ENCODE measurements at regions not wholly inside any gene's neighbourhood (a gene's known extent, or its start where the extent isn't known, plus 50 kb on each side); places are given as distances from the start of the nearest gene placed in this dataset.

DNA sequence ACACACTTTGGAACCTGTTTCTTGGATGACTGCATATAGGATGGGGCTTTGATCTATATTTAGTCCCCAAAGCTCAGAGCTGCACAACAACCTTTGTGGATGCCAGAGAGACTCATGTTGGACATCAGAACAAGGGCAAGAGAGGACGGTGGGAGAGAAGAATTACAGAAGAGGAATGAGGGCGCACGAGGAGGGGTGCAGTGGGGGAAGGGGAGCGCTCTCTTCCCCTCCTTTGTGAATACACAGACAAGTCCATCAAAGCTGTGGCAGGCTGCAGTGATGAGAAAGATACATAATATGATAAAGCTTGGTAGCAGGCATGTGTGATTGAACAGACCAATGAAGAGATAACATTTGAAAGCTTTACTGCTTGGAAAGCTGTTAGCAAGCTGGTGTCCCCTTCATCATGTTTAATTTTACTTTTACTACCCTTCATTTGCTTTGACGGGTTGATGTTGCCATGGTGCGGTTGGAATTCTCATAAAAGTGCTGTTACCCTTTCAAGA is 857.8 kb downstream of the KCNMA1 start:
- 61 to 63% methylated on average over 6 of the region's 6 CpGs for WGBS, 2 donors
- H3K27ac ChIP-seq, result no peak overlapping the region
- no peaks in the 10 kb centered on the region for H3K27me3 ChIP-seq
- TF ChIP-seq POLR2A (IDR thresholded peaks at IDR 0.05), result no peak
- TF ChIP-seq, protein P1, sequence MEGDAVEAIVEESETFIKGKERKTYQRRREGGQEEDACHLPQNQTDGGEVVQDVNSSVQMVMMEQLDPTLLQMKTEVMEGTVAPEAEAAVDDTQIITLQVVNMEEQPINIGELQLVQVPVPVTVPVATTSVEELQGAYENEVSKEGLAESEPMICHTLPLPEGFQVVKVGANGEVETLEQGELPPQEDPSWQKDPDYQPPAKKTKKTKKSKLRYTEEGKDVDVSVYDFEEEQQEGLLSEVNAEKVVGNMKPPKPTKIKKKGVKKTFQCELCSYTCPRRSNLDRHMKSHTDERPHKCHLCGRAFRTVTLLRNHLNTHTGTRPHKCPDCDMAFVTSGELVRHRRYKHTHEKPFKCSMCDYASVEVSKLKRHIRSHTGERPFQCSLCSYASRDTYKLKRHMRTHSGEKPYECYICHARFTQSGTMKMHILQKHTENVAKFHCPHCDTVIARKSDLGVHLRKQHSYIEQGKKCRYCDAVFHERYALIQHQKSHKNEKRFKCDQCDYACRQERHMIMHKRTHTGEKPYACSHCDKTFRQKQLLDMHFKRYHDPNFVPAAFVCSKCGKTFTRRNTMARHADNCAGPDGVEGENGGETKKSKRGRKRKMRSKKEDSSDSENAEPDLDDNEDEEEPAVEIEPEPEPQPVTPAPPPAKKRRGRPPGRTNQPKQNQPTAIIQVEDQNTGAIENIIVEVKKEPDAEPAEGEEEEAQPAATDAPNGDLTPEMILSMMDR (IDR thresholded peaks at IDR 0.05), result no peak
- H3K9me3 ChIP-seq, result no peaks in the 10 kb centered on the region
- DNase-seq, result no peak
- H3K4me1 ChIP-seq, result peaks cover 4 to 12% of the 10 kb centered on the region in 2 donors
- no peaks in the 10 kb centered on the region for H3K36me3 ChIP-seq
- intact Hi-C loops (cut with DNase I), result no loop called here
- no peak overlapping the region for H3K4me3 ChIP-seq (replicated peaks in 1 of 3)

DNA sequence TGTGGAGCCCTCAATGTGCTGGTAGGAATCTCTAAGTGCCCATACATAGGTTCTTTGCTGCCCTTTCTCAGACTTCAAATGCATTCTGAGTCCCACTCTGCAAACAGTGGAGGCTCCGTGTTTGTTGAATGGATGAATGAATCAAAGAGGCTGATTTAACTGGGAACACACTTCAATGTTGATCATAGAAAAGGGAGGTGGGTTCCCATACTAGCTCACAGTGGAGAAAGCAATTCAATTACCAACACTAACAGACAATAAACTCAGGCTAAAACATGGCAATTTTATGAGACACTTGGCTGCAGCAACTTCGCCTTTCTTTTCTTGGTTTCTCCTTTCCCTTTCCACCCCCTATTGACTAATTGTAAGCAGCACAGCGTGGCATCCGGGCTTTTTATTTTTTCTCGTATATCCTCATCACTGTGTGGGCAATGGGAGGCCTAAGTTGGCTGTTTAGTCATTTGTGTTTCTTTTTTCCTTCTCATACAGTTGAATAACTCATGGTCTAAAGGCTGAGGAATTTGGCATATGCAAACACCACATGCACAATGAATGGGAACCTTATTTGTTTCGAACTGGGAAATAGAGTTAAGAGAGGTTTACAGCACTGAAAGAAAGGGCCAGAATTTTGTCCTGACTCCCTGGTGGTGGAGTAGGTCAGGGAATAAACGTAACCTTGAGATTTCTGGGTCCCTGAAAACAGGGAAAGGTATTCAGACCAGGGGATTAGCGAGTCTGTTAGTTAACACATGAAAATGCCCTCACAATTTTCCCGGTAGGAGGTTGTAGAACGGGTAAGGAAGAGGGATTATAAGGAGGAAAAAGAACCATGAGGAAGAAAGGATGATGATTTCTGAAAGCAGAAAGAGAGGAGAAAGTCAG is 858.5 kb downstream of the KCNMA1 start:
- no peak for TF ChIP-seq POLR2A (IDR thresholded peaks at IDR 0.05)
- TF ChIP-seq, protein P1 (IDR thresholded peaks at IDR 0.05), result peak in 3 of 6 experiments; percentile 10 to 35 (median 18)
- Histone ChIP-seq H3K36me3 (no peaks in the 10 kb centered on the region), H3K4me3 (replicated peaks in 1 of 3) (no peak overlapping the region), H3K27ac (no peak overlapping the region), H3K4me1 (peaks cover 4 to 12% of the 10 kb centered on the region in 2 donors), H3K27me3 (no peaks in the 10 kb centered on the region), H3K9me3 (no peaks in the 10 kb centered on the region)
- 25 to 37% methylated on average over 10 of the region's 10 CpGs for WGBS, 2 donors
- peak; percentile 7 to 23 for DNase-seq
- intact Hi-C loops (cut with DNase I), result no loop called here

DNA sequence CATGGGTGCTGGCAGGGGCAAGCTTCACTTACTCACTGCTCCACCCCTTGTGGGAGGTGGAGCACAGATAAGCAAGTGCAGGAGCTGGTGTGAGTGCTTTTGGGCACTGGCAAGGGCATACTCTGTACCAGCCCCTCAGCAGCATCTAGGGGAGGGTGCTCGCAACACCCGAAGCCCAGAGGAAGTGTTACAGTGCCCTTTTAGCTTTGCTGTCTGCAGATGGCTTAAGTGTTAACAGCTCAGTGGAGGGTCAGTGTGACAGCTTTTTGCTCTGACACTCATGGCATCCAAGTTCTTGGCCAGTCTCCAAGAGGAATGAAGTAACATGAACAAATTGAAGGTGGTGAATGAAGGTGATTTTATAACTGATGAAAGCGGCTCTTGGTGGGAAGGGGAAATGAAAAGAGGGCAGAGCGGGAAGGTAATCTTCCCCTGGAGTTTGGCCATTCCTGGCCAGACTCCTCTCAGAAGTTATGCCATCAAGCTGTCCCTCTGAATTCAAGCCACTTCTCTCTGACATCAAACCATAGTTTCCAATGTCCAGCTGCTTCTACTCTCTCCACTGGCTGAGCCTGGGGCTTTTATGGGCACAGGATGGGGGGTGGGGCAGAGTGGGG is 862.5 kb downstream of the KCNMA1 start:
- TF ChIP-seq POLR2A (IDR thresholded peaks at IDR 0.05), result no peak
- TF ChIP-seq, protein P1 (IDR thresholded peaks at IDR 0.05), result no peak
- 90 to 95% methylated on average over 4 of the region's 4 CpGs for WGBS, 2 donors
- no peak overlapping the region for H3K4me3 ChIP-seq (replicated peaks in 1 of 3)
- H3K27me3 ChIP-seq, result no peaks in the 10 kb centered on the region
- H3K4me1 ChIP-seq, result peaks cover 4 to 12% of the 10 kb centered on the region in 2 donors
- no peak overlapping the region for H3K27ac ChIP-seq
- no peak for DNase-seq
- intact Hi-C loops (cut with DNase I), result no loop called here
- H3K9me3 ChIP-seq, result no peaks in the 10 kb centered on the region
- no peaks in the 10 kb centered on the region for H3K36me3 ChIP-seq

DNA sequence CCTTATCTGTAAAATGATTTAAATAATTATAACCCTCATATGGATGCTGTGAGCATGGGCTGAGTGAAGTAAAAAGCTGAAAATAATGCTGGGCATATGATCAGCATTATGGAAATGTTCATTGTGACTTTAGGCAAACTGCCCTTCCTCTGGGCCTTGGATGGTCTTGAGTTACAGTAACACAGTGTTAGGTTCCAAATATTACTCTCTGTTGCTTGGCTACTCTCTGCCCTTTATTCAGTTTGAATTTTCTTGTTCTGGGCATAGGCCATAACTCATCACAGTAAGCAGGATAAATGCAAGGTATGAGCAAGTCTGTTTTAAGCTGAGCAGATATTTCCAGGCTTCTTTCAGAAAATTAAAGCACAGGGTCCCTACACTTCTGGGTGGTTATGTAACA is 868.0 kb downstream of the KCNMA1 start:
- H3K27me3 ChIP-seq, result no peaks in the 10 kb centered on the region
- no peaks in the 10 kb centered on the region for H3K4me1 ChIP-seq
- H3K36me3 ChIP-seq, result no peaks in the 10 kb centered on the region
- intact Hi-C loops (cut with DNase I), result no loop called here
- no peak overlapping the region for H3K27ac ChIP-seq
- DNase-seq, result no peak
- no peak overlapping the region for H3K4me3 ChIP-seq (replicated peaks in 1 of 3)
- TF ChIP-seq POLR2A (IDR thresholded peaks at IDR 0.05), result no peak
- TF ChIP-seq, protein P1 (IDR thresholded peaks at IDR 0.05), result no peak
- no peaks in the 10 kb centered on the region for H3K9me3 ChIP-seq

DNA sequence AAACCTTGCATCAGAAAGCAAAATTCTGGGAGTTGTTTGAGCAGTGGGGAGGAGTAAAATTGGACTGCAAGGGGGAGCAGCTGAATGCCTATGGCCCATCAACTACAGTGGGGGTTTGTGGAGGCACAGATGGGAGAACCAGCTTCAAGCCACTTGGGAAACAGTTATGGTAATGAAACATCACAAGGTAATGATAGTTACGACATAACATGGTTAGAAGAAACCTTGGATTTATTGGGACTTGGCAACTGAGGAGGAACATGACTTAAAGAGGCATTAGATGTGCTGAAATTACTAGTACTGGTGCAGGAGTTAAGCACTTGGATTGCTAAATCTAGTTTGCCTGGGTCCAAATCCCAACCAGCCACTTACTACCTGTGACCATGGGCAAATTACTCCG is 868.4 kb downstream of the KCNMA1 start:
- Histone ChIP-seq H3K9me3 (no peaks in the 10 kb centered on the region), H3K36me3 (no peaks in the 10 kb centered on the region), H3K4me1 (no peaks in the 10 kb centered on the region), H3K4me3 (replicated peaks in 1 of 3) (no peak overlapping the region), H3K27me3 (no peaks in the 10 kb centered on the region), H3K27ac (no peak overlapping the region)
- intact Hi-C loops (cut with DNase I), result no loop called here
- TF ChIP-seq POLR2A (IDR thresholded peaks at IDR 0.05), result no peak
- TF ChIP-seq, protein P1 (IDR thresholded peaks at IDR 0.05), result no peak
- DNase-seq, result no peak
- WGBS, 2 donors, result 94 to 98% methylated on average over 2 of the region's 2 CpGs

Data from thyroid gland (tissue), 4 donors.